BJ (cell line): ENCODE measurements at regions not wholly inside any gene's neighbourhood (a gene's known extent, or its start where the extent isn't known, plus 50 kb on each side); places are given as distances from the start of the nearest gene placed in this dataset.

Experiments
- CTCF ChIA-PET: fragments of 350-600 bp; formaldehyde crosslinking; extraction: SDS; loops from one replicate; lab custom pipeline; 2021; ENCODE audit warnings: antibody characterized with exemption, inconsistent platforms; lab: Yijun Ruan, JAX
- POLR2A ChIA-PET: fragments of 300-600 bp; sonication (Branson Sonifier 250); formaldehyde crosslinking; extraction: SDS; loops from one replicate; lab custom pipeline; 2021; ENCODE audit warnings: antibody characterized with exemption; lab: Charles Lee
- DNase-seq: peaks from one replicate; pipeline ENCODE4 v3.0.0-alpha.2; 2011; ENCODE audit warnings: low read depth
- H3K27me3 ChIP-seq: 2 replicates; pipeline ENCODE4 v1.6.0; 2011; ENCODE audit warnings: low read length; ENCODE audit not compliant: control insufficient read depth, insufficient read depth
- H3K36me3 ChIP-seq: 2 replicates; pipeline ENCODE4 v1.5.1; 2011; ENCODE audit warnings: low read length; ENCODE audit not compliant: control insufficient read depth, insufficient read depth
- H3K4me3 ChIP-seq: 2 replicates; pipeline ENCODE4 v1.5.1; 2011; ENCODE audit warnings: low read depth, mild to moderate bottlenecking, control low read depth, low read length
- TF ChIP-seq, protein P1 (sequence below): IDR thresholded peaks from 2 replicates; pipeline ENCODE4 v1.5.1; 2011; ENCODE audit warnings: low read depth, mild to moderate bottlenecking, control low read depth, inconsistent platforms, low read length, moderate library complexity; ENCODE audit not compliant: insufficient read depth

DNA sequence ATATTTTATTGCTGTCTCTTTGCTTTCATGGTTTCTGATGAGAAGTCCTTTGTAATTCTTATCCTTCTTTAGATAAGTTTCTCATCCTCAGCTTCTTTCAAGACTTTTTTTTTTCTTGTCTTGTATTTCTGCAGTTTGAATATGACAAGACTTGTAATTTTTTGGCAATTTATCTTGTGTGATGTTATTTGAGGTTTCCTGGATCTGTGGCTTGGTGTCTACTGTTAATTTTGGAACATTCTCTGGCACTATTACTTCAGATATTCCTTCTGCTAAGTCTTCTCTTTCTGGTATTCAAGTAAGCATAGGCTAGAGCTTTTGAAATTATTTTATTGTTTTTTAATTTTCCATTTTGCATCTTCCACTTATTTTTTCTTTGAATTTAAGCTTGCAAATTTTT is 1083.2 kb downstream of the CNTNAP5 start:
- ChIA-PET CTCF (no interaction called here), POLR2A (no interaction called here)
- TF ChIP-seq, protein P1, sequence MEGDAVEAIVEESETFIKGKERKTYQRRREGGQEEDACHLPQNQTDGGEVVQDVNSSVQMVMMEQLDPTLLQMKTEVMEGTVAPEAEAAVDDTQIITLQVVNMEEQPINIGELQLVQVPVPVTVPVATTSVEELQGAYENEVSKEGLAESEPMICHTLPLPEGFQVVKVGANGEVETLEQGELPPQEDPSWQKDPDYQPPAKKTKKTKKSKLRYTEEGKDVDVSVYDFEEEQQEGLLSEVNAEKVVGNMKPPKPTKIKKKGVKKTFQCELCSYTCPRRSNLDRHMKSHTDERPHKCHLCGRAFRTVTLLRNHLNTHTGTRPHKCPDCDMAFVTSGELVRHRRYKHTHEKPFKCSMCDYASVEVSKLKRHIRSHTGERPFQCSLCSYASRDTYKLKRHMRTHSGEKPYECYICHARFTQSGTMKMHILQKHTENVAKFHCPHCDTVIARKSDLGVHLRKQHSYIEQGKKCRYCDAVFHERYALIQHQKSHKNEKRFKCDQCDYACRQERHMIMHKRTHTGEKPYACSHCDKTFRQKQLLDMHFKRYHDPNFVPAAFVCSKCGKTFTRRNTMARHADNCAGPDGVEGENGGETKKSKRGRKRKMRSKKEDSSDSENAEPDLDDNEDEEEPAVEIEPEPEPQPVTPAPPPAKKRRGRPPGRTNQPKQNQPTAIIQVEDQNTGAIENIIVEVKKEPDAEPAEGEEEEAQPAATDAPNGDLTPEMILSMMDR, result no peak
- DNase-seq, result no peak
- no peak overlapping the region for H3K4me3 ChIP-seq
- no peaks in the 10 kb centered on the region for H3K36me3 ChIP-seq
- no peaks in the 10 kb centered on the region for H3K27me3 ChIP-seq

GRCh38 chr2:125125902-125126301 is 1100.8 kb downstream of the CNTNAP5 start:
- DNase-seq, result no peak
- ChIA-PET POLR2A (no interaction called here), CTCF (no interaction called here)
- Histone ChIP-seq H3K36me3 (no peaks in the 10 kb centered on the region), H3K4me3 (no peak overlapping the region), H3K27me3 (no peaks in the 10 kb centered on the region)
- TF ChIP-seq, protein P1, result no peak

- TF ChIP-seq, protein P1, result no peak
Observed at GRCh38 chr2:125160947-125161346, 1135.9 kb downstream of the CNTNAP5 start.

DNA sequence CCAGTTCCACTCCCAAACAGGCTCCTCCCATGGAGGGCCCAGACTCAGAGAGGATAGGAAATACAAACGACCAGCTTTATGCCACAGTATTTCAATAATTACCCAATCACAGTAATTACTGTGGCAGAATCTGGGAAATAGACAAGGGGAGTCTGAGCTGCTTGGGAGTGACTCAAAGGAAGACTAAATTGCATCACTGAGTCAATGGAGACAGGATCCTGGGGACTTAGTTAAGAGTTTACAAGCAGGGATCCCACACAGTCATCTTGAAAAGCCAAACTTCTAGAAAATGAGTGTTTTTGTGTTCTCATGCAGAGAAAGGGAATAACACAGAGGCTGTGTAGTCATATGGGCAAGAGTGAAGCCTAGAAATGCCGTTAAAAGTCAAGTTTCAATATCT is 1142.1 kb downstream of the CNTNAP5 start:
- DNase-seq, result peak; percentile 8
- TF ChIP-seq, protein P1, result no peak
- POLR2A ChIA-PET, result no interaction called here

More at GRCh38 chr2:125160947-125161346, 1135.9 kb downstream of the CNTNAP5 start:
- Histone ChIP-seq H3K27me3 (no peaks in the 10 kb centered on the region), H3K4me3 (no peak overlapping the region), H3K36me3 (no peaks in the 10 kb centered on the region)
- no peak for DNase-seq
- ChIA-PET POLR2A (no interaction called here), CTCF (no interaction called here)

GRCh38 chr2:125167820-125168219 is 1142.7 kb downstream of the CNTNAP5 start:
- POLR2A ChIA-PET, result no interaction called here
- CTCF ChIA-PET, result no interaction called here
- Histone ChIP-seq H3K27me3 (no peaks in the 10 kb centered on the region), H3K36me3 (no peaks in the 10 kb centered on the region), H3K4me3 (no peak overlapping the region)
- TF ChIP-seq, protein P1, result no peak
- DNase-seq, result peak; percentile 56

More for the DNA sequence above, 1142.1 kb downstream of the CNTNAP5 start:
- Histone ChIP-seq H3K27me3 (no peaks in the 10 kb centered on the region), H3K4me3 (no peak overlapping the region), H3K36me3 (no peaks in the 10 kb centered on the region)
- CTCF ChIA-PET, result no interaction called here
